Fibroblast of the aortic adventitia (primary cell): ENCODE measurements at regions not wholly inside any gene's neighbourhood (a gene's known extent, or its start where the extent isn't known, plus 50 kb on each side); places are given as distances from the start of the nearest gene placed in this dataset.

Experiments used
- DNase-seq: peaks from one replicate; pipeline ENCODE4 v3.0.0-alpha.2; 2010; ENCODE audit warnings: low read depth
- H3K4me3 ChIP-seq: 2 replicates; pipeline ENCODE4 v1.5.1; 2011; ENCODE audit warnings: low read depth, mild to moderate bottlenecking, control low read depth, low read length, moderate library complexity
- TF ChIP-seq, protein P1 (sequence below): IDR thresholded peaks from 2 replicates; pipeline ENCODE4 v1.5.1; 2011; ENCODE audit warnings: mild to moderate bottlenecking, low read length, control low read depth, inconsistent platforms; ENCODE audit not compliant: insufficient read depth

DNA sequence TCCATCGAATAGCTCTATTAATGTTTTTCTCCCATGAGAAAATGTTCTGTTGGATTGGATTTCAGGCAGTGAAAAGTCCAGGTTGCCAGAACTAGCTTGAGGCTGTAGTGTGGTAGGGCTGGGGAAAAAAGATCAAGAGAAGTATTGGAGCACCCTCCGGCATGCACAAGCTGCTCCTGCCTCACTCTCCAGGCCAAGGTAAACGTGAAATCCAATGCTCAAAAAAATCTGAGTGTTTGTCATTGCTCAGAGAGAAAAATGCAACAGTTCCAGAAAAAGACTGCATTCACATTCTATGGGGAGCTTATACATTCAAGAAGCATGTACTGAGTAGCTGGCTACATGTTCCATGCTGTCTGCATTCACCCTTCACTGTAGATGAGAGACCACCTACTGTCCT lies 680.9 kb upstream of the TBX3 start:
- DNase-seq: peak; percentile 42
- TF ChIP-seq, protein P1, sequence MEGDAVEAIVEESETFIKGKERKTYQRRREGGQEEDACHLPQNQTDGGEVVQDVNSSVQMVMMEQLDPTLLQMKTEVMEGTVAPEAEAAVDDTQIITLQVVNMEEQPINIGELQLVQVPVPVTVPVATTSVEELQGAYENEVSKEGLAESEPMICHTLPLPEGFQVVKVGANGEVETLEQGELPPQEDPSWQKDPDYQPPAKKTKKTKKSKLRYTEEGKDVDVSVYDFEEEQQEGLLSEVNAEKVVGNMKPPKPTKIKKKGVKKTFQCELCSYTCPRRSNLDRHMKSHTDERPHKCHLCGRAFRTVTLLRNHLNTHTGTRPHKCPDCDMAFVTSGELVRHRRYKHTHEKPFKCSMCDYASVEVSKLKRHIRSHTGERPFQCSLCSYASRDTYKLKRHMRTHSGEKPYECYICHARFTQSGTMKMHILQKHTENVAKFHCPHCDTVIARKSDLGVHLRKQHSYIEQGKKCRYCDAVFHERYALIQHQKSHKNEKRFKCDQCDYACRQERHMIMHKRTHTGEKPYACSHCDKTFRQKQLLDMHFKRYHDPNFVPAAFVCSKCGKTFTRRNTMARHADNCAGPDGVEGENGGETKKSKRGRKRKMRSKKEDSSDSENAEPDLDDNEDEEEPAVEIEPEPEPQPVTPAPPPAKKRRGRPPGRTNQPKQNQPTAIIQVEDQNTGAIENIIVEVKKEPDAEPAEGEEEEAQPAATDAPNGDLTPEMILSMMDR: no peak
- no peak overlapping the region for H3K4me3 ChIP-seq

DNA sequence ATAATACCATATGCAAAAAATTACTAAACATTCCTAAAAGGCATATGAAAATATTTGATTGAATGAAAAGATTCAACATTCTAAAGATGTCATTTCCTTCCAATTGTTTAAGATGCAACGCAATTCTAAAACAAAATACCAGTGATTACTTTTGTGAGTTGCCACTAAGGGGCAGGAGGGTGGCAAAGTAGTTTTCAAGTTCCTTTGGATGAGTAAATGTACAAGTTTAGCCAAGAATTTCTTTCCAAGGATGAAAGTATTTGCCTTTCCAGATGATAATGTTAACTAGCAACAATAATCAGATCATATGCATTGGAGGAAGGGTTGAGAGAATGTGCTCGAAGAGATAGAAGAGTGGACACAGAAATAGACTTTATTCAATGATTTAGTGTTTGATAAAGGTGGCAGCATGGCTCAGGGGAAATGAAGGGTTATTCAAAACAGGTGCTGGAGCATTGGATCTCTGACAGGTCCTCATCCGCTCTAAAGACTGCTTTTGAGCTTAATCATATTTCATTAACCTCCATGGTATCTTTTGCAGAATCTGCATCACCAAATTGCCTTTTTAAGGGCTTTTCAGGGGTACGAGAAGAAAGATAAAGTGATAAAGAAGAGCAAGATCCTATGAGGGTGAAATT lies 678.5 kb upstream of the TBX3 start:
- no peak overlapping the region for H3K4me3 ChIP-seq
- TF ChIP-seq, protein P1: peak; percentile 43
- peak; percentile 63 for DNase-seq

DNA sequence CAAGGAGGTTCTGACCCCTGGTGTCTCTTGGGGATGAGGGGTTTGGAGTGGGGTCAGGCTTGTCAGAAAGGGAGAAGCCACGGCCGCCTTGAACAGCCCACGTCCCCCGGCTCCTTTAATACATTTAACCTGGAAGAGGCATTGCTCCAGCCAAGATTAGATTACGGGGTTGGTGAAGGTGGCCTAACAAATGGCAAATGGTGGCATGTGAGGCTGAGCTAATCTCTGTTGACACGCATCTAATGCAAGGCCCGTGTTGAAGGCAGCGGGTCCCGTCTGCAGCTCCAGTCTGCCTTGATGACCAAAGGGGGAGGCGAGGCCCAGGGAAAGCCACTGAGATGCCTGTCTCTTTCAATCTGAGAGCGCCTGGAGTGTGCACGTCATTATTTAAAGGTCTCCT lies 673.7 kb upstream of the TBX3 start:
- no peak overlapping the region for H3K4me3 ChIP-seq
- TF ChIP-seq, protein P1: no peak
- DNase-seq: no peak

DNA sequence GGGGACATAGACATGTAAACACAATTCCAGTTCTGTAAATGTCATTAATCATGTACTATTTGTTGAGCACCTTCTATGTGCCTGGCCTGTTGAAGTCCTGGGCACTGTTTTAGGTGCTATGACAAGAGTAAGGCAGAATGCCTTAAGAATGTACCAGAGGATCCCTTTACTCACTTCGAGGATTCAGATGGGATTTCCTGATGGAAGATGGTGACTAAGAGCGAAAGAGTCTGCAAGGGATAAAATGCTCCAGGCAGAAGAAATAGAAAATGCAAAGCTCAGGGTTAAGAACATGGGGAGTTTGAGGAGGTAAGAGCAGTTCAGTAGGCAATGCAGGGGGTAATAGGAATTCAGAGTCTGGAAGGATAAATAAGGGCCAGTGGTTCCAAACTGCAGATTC lies 671.3 kb upstream of the TBX3 start:
- no peak overlapping the region for H3K4me3 ChIP-seq
- no peak for DNase-seq
- TF ChIP-seq, protein P1: no peak

DNA sequence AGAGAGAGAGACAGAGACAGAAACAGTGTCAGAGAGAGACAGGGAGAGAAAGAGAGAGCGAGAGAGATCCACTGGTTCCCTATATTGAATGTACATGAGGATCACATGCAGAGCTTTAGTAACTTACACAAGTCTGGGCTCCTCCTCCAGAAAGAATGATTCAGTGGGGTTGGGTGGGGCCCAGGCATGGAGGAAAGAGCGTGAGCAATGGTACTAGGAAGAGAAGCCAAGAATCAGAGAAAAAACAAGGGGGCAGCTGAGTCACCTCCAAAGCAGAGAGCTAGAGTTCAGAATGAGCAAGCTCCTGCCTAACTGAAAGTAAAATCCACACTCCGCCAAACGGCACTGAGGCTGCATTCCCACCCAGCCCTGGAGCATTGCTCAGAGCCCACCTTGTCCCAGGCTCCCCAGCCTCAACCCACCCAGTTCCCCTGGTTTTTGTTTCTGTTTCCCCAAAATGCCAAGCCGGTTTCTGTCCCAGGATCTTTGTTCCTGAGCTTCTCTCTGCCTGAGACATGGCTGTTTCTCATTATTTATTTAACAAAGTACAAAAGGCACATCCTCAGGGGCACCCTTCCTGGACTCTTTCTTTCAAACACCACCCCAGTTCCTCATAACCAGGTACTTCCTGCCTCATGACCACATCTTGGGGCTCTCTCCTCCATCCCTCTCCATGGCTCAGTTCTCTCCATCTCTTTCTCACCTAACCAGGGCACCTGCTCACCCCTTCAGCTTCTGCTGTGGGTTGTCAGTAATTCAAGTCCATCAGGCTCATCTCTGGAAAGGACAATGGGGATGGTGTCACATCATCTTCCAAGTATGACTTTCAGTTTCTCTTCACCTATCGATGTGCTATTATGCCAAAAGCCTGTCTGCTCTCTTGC lies 670.3 kb upstream of the TBX3 start:
- DNase-seq: peak; percentile 98
- H3K4me3 ChIP-seq: peak overlapping the region; percentile 65
- TF ChIP-seq, protein P1: no peak

DNA sequence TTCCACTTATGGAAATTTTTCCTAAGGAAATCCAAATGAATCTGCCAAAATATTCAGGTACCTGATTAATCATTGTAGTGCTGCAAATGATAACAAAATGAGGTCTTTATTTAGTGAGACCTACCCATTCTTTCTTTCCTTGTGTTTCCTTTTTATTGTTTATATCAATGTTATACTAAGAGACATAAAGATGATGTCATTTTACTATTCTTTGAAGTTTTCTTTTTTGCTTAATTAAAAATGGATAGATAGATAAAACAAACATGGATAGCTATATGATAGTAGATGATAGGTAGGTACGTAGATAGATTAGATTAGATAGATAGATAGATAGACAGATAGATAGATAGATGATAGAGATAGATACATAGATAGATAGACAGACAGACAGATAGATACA lies 669.5 kb upstream of the TBX3 start:
- H3K4me3 ChIP-seq: no peak overlapping the region
- TF ChIP-seq, protein P1: no peak
- DNase-seq: no peak
